GM19468 (cell line): ENCODE measurements at regions not wholly inside any gene's neighbourhood (a gene's known extent, or its start where the extent isn't known, plus 50 kb on each side); places are given as distances from the start of the nearest gene placed in this dataset.

Source experiments
- ATAC-seq: cut with Tn5 transposase; IDR thresholded peaks from one replicate; pipeline ENCODE4 v1.9.1; 2021; ENCODE audit warnings: mild to moderate bottlenecking, moderate library complexity, moderate number of reproducible peaks; ENCODE audit not compliant: unreplicated experiment; ENCODE audit errors: extremely low read depth

DNA sequence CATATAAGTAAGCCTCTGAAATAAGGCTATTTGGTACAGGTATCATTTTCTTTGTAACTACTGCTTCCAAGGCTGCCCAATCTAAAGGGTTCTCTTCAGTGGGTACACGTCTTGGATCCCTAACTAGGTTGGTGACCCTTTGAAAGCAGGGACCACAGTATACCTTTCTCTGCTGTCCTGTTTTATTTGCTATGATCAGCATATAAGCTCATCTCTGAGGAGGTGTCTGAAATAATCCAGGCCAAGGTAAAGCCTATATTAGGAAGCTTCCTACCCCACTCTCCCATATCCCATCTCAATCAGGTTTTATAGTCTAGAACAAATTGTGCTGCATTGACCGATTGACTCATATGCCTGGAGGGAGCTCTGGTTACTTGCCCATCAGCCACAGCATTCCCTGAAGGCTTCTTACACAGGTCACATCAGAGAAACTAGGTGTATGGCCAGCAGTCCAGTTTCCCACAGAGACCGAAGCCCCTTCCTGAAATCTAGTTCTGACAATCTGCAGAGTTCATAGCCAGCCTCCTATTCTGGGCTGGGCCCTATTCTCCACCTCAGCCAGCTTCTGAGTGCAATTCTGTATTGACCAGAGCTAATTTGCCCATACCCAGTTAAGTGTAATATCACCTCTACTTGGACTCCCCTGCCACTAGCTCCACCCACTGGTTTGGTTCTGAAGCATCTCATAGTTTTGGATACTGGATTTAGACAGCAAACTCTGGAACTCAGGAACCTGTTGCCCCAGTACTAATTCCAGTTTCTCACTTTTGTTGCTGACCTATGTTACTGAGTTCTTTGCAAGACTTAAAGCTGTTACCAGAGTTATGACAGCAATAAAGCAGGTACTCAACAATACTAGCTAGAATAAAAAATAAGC lies 62.1 kb upstream of the ARHGAP20 start:
- no peak for ATAC-seq

- no peak for ATAC-seq
Observed at GRCh38 chr11:110773442-110773841, 61.2 kb upstream of the ARHGAP20 start.

GRCh38 chr11:110772863-110773262 lies 60.6 kb upstream of the ARHGAP20 start:
- no peak for ATAC-seq

- no peak for ATAC-seq
Observed at GRCh38 chr11:110766316-110766715, 54.1 kb upstream of the ARHGAP20 start.

DNA sequence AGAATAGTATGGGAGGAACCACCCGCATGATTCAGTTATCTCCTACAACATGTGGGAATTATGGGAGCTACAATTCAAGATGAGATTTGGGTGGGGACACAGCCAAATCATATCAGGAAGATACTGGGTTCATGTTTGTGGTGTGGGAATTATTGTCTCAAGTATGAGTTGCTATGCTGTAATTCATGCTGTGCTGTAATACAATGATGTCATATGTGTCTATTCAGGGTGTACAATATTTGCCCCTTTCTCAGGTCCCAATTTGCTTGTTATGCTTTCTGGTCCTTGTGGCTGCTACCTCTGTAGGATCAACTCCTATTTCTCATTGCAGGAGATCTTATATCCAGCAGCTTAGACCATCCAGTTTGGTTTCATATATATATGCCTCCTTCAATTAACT lies 52.2 kb upstream of the ARHGAP20 start:
- no peak for ATAC-seq

DNA sequence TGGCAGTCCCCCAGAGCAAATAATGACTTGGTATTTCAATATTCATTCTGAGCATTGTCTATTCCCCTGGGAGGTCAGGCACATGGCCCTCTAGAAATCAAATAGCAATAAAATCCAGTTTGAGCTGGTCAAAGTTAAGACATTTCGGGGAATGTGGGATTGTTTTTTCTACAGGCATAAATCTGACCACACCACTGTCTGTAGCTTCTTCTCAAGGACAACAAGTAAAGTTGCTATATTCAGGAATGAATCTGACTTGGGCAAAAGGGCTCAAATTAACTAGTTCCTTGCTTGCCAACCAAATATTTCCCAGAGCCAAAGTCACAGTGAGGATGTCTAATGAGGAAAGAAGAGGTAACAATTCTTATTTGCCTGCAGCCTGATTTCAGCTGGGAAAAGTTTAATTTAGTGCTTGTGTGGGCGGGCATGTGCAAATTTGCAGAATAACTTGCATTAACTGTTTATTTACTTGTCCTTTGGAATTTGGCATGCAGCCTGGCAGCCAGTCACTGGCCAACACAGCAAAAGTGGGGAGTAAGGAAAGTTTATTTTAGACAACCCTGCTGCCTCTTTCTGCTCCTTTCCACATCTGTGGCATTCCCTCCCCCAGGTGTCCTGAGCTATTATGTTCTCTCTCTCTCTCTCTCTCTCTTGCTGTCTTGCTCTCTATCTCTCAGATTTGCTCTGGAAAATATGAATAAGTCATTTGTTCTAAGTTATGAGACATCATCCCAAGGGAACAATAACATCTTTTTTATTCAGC lies 51.2 kb upstream of the ARHGAP20 start:
- ATAC-seq = no peak

DNA sequence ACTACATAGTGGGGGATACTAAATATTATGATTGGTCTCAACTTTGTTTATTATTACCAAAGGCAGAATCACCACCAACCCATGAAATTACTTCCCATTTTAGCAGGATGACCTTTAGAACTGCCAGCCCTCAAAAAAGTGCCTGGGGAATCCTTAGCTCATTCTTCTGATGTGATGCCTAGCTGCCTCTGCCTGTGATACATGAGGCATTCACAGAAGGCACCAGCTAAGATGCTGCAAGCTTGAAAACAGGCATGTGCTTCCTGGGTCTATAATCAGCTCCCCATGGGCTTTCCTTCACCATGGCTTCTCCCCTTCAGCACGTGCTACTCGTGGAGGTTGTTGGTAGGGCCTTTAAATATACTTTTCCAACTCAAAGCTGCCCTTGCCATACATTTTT lies 50.4 kb upstream of the ARHGAP20 start:
- ATAC-seq = no peak
